ENCODE measurements at regions not wholly inside any gene's neighbourhood (a gene's known extent, or its start where the extent isn't known, plus 50 kb on each side); places are given as distances from the start of the nearest gene placed in this dataset.

- BruUV-seq (replicated peaks) = no TSS peak
- no peak overlapping the region for H3K27ac ChIP-seq (ENCODE audit: control insufficient read depth, insufficient read depth)
- H3K27me3 ChIP-seq (replicated peaks in 1 of 2; ENCODE audit: control insufficient read depth in 2 of 2, insufficient read depth in 2 of 2, low read length in 1 of 2) = no peaks in the 10 kb centered on the region
- no peak for TF ChIP-seq BACH1 (IDR thresholded peaks at IDR 0.05; ENCODE audit: borderline replicate concordance)
- no peak for TF ChIP-seq ZBTB40 (IDR thresholded peaks at IDR 0.05; ENCODE audit: borderline replicate concordance)
- no peak for TF ChIP-seq FOS (IDR thresholded peaks at IDR 0.05; ENCODE audit: borderline replicate concordance, extremely low read depth, insufficient read length)
- TF ChIP-seq IRF5 (IDR thresholded peaks at IDR 0.05; ENCODE audit: borderline replicate concordance) = no peak
- no peak for TF ChIP-seq ZZZ3 (IDR thresholded peaks at IDR 0.05; ENCODE audit: control insufficient read depth, insufficient read length, low read depth)
- TF ChIP-seq ATF2 (IDR thresholded peaks at IDR 0.05; ENCODE audit: low read length) = no peak
- no peak for TF ChIP-seq FOXK2 (IDR thresholded peaks at IDR 0.05)
- TF ChIP-seq HSF1 (IDR thresholded peaks at IDR 0.05; ENCODE audit: low read depth, low read length) = no peak
- TF ChIP-seq MYB (IDR thresholded peaks at IDR 0.05; ENCODE audit: borderline replicate concordance, low read depth, low read length) = no peak
- no peak for TF ChIP-seq IKZF2 (IDR thresholded peaks at IDR 0.05)
- no peak for TF ChIP-seq SUPT20H (IDR thresholded peaks at IDR 0.05; ENCODE audit: borderline replicate concordance, control insufficient read depth, low read depth, low read length)
- no peak for TF ChIP-seq NFYB (IDR thresholded peaks at IDR 0.05; ENCODE audit: insufficient read depth, low read depth, low read length)
- TF ChIP-seq RUNX3 (IDR thresholded peaks at IDR 0.05; ENCODE audit: low read length) = no peak
- TF ChIP-seq CBX5 (IDR thresholded peaks at IDR 0.05; ENCODE audit: low read depth) = no peak
- TF ChIP-seq SIN3A (IDR thresholded peaks at IDR 0.05; ENCODE audit: low read depth, low read length) = no peak
- no peak for TF ChIP-seq MLLT1 (IDR thresholded peaks at IDR 0.05)
- H2AFZ ChIP-seq (ENCODE audit: control insufficient read depth, low read depth, low read length) = no peak overlapping the region
- H4K20me1 ChIP-seq (ENCODE audit: control insufficient read depth, insufficient read depth) = no peaks in the 10 kb centered on the region
- ChIA-PET POLR2A (no interaction called here), RAD21 (ENCODE audit: unreplicated experiment) (no interaction called here), SMC1A (ENCODE audit: uncharacterized antibody, unreplicated experiment) (interaction anchor here (0.6 to 0.8 kb wide), 2 partner anchors 8 to 23 kb away, joined by 3 to 4 read pairs; no protein-coding TSS in a partner anchor), CTCF (no interaction called here)
- no peaks in the 10 kb centered on the region for H3K36me3 ChIP-seq (ENCODE audit: control insufficient read depth in 2 of 2, insufficient read depth in 2 of 2, low read length in 1 of 2)
- no peak overlapping the region for H3K9ac ChIP-seq (ENCODE audit: control insufficient read depth, insufficient read depth, low read length)
- no peak overlapping the region for H3K4me3 ChIP-seq
- no peak overlapping the region for H3K4me2 ChIP-seq (ENCODE audit: control insufficient read depth, insufficient read depth)
- H3K4me1 ChIP-seq (ENCODE audit: control insufficient read depth, insufficient read depth, low read length) = no peaks in the 10 kb centered on the region
- 75% methylated on average over 7 of the region's 7 CpGs for WGBS (ENCODE audit: insufficient coverage, insufficient replicate concordance, low lambda C conversion rate, missing lambda C conversion rate)
- in situ Hi-C loops (cut with MboI) (no loop called here), intact Hi-C loops (cut with micrococcal nuclease; ENCODE audit: unreplicated experiment) (no loop called here)
- DNase-seq (ENCODE audit: low read depth, low spot score) = no peak
- no peaks in the 10 kb centered on the region for H3K9me3 ChIP-seq (replicated peaks; ENCODE audit: control insufficient read depth, insufficient read depth, low read length)
- ATAC-seq = no peak
- FAIRE-seq = no peak
- H3K79me2 ChIP-seq (ENCODE audit: control insufficient read depth, insufficient read depth, low read length) = no peaks in the 10 kb centered on the region
Observed at GRCh38 chr5:107770051-107770450, 99.3 kb upstream of the EFNA5 start.

Measured in GM12878 (cell line).